ENCODE measurements at regions not wholly inside any gene's neighbourhood (a gene's known extent, or its start where the extent isn't known, plus 50 kb on each side); places are given as distances from the start of the nearest gene placed in this dataset.

DNA sequence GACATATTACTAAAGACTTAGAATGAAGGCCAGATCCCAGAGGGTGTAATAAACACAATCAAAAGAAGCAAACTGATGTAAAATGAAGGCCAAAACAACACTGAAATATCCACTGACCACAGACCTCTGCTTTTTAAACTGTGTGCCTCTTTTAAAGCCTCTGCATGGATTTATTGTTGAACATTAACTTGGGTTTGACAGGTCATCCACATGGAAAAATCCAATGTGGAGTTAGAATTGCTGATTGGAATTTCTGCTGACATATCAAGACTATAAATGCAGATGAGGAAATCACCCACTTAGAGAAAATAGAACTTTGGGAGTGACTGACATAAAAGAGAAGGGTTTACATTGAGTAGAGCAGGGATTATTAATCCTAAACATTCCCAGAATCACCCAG, 853.9 kb upstream of the RAG2 start:
- no peak for TF ChIP-seq CTCF (conservative IDR thresholded peaks at IDR 0.05; ENCODE audit: low read length)
- TF ChIP-seq EZH2phosphoT487 (IDR thresholded peaks at IDR 0.05; ENCODE audit: borderline replicate concordance, low read depth, low read length): no peak

Data from OCI-LY7 (cell line).